Fibroblast of skin of back (primary cell): ENCODE measurements at regions not wholly inside any gene's neighbourhood (a gene's known extent, or its start where the extent isn't known, plus 50 kb on each side); places are given as distances from the start of the nearest gene placed in this dataset.
"Not testable (repeated sequence)": the region's sequence is repeated elsewhere in the genome, so short reads cannot be mapped to it uniquely, and the experiment has no call there.

Experiments
- DNase-seq: peaks from one replicate; pipeline ENCODE4 v3.0.0-alpha.2; 2013

- no peak for DNase-seq
These were observed 244.2 kb upstream of the SERP2 start for GRCh38 chr13:44129418-44129817.

- no peak for DNase-seq
These were observed 242.5 kb upstream of the SERP2 start for GRCh38 chr13:44131069-44131614.

- DNase-seq: no peak
These were observed 240.9 kb upstream of the SERP2 start for GRCh38 chr13:44132710-44133109.

GRCh38 chr13:44133626-44134025, 240.0 kb upstream of the SERP2 start:
- no peak for DNase-seq

- no peak for DNase-seq
These were observed 238.1 kb upstream of the SERP2 start for GRCh38 chr13:44135566-44135965.

GRCh38 chr13:44136696-44137268, 236.8 kb upstream of the SERP2 start:
- DNase-seq: no peak

GRCh38 chr13:44137466-44137865, 236.2 kb upstream of the SERP2 start:
- no peak for DNase-seq

- no peak for DNase-seq
These were observed 233.5 kb upstream of the SERP2 start for GRCh38 chr13:44140146-44140545.

- peak; percentile 18 for DNase-seq
These were observed 232.5 kb upstream of the SERP2 start for GRCh38 chr13:44140888-44141724.

GRCh38 chr13:44141725-44142539, 231.7 kb upstream of the SERP2 start:
- DNase-seq: peak; percentile 93

- no peak for DNase-seq
These were observed 231.1 kb upstream of the SERP2 start for GRCh38 chr13:44142540-44142867.

GRCh38 chr13:44142941-44143665, 230.5 kb upstream of the SERP2 start:
- DNase-seq: peak; percentile 60

GRCh38 chr13:44146138-44146537, 227.5 kb upstream of the SERP2 start:
- DNase-seq: no peak

- DNase-seq: no peak
These were observed 226.4 kb upstream of the SERP2 start for GRCh38 chr13:44147233-44147632.

GRCh38 chr13:44147648-44148047, 226.0 kb upstream of the SERP2 start:
- DNase-seq: no peak

GRCh38 chr13:44148159-44148914, 225.3 kb upstream of the SERP2 start:
- no peak for DNase-seq

GRCh38 chr13:44149231-44149630, 224.4 kb upstream of the SERP2 start:
- not testable (repeated sequence) for DNase-seq

- no peak for DNase-seq
These were observed 223.8 kb upstream of the SERP2 start for GRCh38 chr13:44149821-44150220.

GRCh38 chr13:44151474-44151873, 222.2 kb upstream of the SERP2 start:
- no peak for DNase-seq

- no peak for DNase-seq
These were observed 220.1 kb upstream of the SERP2 start for GRCh38 chr13:44153496-44153895.

GRCh38 chr13:44155422-44156293, 218.0 kb upstream of the SERP2 start:
- peak; percentile 17 for DNase-seq
